AG09309 (cell line): ENCODE measurements at regions not wholly inside any gene's neighbourhood (a gene's known extent, or its start where the extent isn't known, plus 50 kb on each side); places are given as distances from the start of the nearest gene placed in this dataset.

ENCODE experiments used
- DNase-seq: peaks from one replicate; pipeline ENCODE4 v3.0.0-alpha.2; 2010; ENCODE audit warnings: low read depth
- H3K4me3 ChIP-seq: 2 replicates; pipeline ENCODE4 v1.5.1; 2011; ENCODE audit warnings: mild to moderate bottlenecking, low read depth, low read length, moderate library complexity; ENCODE audit not compliant: control insufficient read depth
- CTCF ChIP-seq: IDR thresholded peaks from 2 replicates; pipeline ENCODE4 v1.5.1; 2011; ENCODE audit warnings: mild to moderate bottlenecking, low read depth, low read length, inconsistent platforms; ENCODE audit not compliant: insufficient read depth, control insufficient read depth; ENCODE audit errors: missing control alignments

DNA sequence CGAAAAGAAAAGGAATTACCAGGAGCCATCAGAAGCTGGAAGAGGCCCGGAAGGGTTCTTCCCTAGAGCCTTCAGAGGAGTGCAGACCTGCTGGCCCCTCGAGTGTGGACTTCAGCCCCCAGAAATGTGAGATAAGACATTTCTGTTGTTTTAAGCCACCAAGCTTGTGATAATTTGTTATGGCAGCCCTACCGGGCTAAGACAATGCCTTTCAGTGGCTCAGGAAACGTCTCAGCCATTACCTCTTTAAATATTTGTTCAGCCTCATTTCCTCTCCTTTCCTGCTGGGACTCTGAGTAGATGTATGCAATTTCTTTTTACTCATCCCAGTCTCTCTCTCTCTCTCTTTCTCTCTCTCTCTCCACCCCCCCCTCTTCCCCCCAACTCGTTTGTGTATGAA is 174.7 kb upstream of the GRB10 start:
- no peak for TF ChIP-seq CTCF
- no peak for DNase-seq
- H3K4me3 ChIP-seq = no peak overlapping the region

DNA sequence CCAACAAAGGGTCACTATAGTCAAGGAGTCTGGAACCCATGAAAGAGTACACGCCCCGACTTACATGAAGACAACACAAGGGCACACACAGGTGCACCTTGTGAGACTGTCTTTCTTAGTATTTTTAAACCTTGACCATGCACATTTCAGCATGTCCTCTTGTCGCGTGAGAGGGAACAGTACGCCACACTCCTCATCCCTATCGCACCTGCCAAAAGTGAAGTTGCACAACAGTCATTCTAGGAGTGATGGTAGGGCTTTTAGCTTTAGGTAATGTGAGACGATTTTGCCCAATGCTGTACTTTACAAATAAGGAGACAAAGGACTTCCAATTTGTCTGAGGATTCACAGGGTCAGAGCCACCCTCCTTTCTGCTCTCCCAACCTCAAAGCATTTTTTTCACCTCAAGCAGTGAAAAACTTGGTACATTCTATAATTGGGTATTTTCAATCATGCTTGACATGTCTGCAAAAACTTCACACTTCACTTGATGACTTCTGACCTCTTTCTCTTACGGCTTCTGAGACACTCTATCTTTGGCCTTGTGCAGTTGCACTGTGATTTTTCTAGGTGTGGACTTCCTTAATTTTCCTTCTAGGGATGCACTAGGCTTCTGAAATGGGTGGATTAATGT is 173.9 kb upstream of the GRB10 start:
- no peak overlapping the region for H3K4me3 ChIP-seq
- no peak for DNase-seq
- no peak for TF ChIP-seq CTCF

- TF ChIP-seq CTCF = no peak
- no peak for DNase-seq
- H3K4me3 ChIP-seq = no peak overlapping the region
Measured at GRCh38 chr7:50954716-50955115, 172.0 kb upstream of the GRB10 start.

GRCh38 chr7:50954245-50954644 is 171.5 kb upstream of the GRB10 start:
- no peak for DNase-seq
- no peak overlapping the region for H3K4me3 ChIP-seq
- TF ChIP-seq CTCF = no peak

DNA sequence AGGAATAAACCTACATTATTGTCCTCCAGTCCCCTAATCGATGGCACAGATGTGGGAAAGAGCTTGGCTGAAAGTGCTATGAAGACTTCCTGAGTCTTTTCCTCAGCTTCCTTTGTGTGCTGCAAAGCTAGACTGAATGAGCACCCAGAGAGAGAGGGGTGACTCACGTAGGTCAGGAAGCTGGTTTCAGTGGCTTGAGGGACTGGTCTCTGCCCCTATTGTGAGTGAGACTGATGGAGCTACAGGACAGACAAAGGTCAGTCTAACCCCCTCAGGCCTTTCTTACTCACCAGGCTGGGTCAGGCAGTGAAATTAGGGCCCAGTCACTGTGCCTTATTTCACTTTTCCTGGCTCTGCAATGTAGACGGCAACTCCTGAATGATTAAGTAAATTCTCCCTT is 171.1 kb upstream of the GRB10 start:
- no peak for TF ChIP-seq CTCF
- no peak for DNase-seq
- H3K4me3 ChIP-seq = no peak overlapping the region

GRCh38 chr7:50953303-50953702 is 170.6 kb upstream of the GRB10 start:
- no peak for TF ChIP-seq CTCF
- DNase-seq = no peak
- no peak overlapping the region for H3K4me3 ChIP-seq

DNA sequence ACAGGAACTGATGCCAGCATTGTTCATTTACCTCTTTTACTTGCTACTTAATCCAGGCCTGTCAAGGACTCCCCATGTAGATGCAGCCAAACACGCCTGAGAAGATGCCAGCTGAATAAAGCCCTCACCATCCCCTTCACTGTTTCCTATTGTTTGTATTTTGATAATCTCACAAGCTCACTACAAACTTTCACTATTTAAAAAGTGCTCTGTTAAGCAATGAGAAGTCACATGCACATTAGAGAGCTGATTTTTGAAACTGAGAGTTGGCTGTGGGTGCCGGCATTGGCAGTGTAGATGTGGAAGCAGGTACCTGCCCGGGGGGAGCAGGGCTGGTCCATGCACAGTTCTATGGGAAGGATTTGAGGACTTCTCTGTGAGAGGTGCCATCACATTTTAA is 169.8 kb upstream of the GRB10 start:
- TF ChIP-seq CTCF = no peak
- DNase-seq = no peak

More for the DNA sequence above, 169.8 kb upstream of the GRB10 start:
- no peak overlapping the region for H3K4me3 ChIP-seq
